B cell (primary cell): ENCODE measurements at regions not wholly inside any gene's neighbourhood (a gene's known extent, or its start where the extent isn't known, plus 50 kb on each side); places are given as distances from the start of the nearest gene placed in this dataset.

Source experiments
- ATAC-seq: fragments of 200-7000 bp; cut with Tn5 transposase; one replicate; pipeline ENCODE4 v1.10.0; 2021; ENCODE audit warnings: low read depth, mild to moderate bottlenecking, moderate number of reproducible peaks, moderate library complexity
- CTCF ChIA-PET: fragments of 350-600 bp; sonication (Branson Sonifier 250); formaldehyde crosslinking; loops from one replicate; lab custom pipeline; 2021; ENCODE audit warnings: antibody characterized with exemption, inconsistent platforms; lab: Charles Lee
- POLR2A ChIA-PET: fragments of 350-600 bp; sonication (Branson Sonifier 250); formaldehyde crosslinking; loops from one replicate; lab custom pipeline; 2021; ENCODE audit warnings: antibody characterized with exemption; lab: Charles Lee
- DNase-seq: peaks from one replicate; pipeline ENCODE4 v3.0.0; 2013
- H2AFZ ChIP-seq: 2 replicates; pipeline ENCODE4 v1.6.1; 2012; ENCODE audit warnings: mild to moderate bottlenecking, low read depth, low read length; ENCODE audit not compliant: insufficient read depth, poor library complexity, severe bottlenecking
- H3K27ac ChIP-seq, 2 donors: 1 replicate in 1 of 2; 2 replicates in 1 of 2; pipeline ENCODE4 v1.5.1; 2012 to 2013; ENCODE audit warnings: low read length in 2 of 2, mild to moderate bottlenecking in 2 of 2, moderate library complexity in 1 of 2
- H3K27me3 ChIP-seq, 4 experiments: fragments of 200-600 bp in 1 of 4; sonication (generic) in 1 of 4; replicated peaks in 1 of 4; 1 replicate in 2 of 4; 2 replicates in 2 of 4; pipeline versions ENCODE4 v1.6.1 to v1.7.0; 2013 to 2016; ENCODE audit warnings: low read length in 3 of 4, mild to moderate bottlenecking in 2 of 4, mixed read lengths in 1 of 4, moderate library complexity in 1 of 4; ENCODE audit not compliant: insufficient read depth in 4 of 4, control insufficient read depth in 3 of 4; ENCODE audit errors: control extremely low read depth in 1 of 4
- H3K36me3 ChIP-seq, 2 experiments: replicated peaks in 1 of 2; 1 replicate in 1 of 2; 2 replicates in 1 of 2; pipeline versions ENCODE4 v1.6.1 to v1.7.1; 2013; ENCODE audit warnings: low read length in 1 of 2; ENCODE audit not compliant: insufficient read depth in 2 of 2, control insufficient read depth in 1 of 2; ENCODE audit errors: control extremely low read depth in 1 of 2, extremely low read depth in 1 of 2
- H3K4me1 ChIP-seq, 2 donors: fragments of 200-600 bp in 1 of 2; sonication (generic) in 1 of 2; 1 replicate in 1 of 2; 2 replicates in 1 of 2; pipeline versions ENCODE4 v1.5.1 to v1.6.1; 2013 to 2017; ENCODE audit warnings: low read length in 2 of 2; ENCODE audit not compliant: control insufficient read depth in 2 of 2, insufficient read depth in 2 of 2
- H3K4me2 ChIP-seq: replicated peaks from 2 replicates; pipeline ENCODE3; 2012; ENCODE audit warnings: mild to moderate bottlenecking, low read depth, low read length; ENCODE audit not compliant: poor library complexity, severe bottlenecking
- H3K4me3 ChIP-seq, 5 experiments: fragments of 200-600 bp in 1 of 5; sonication (generic) in 1 of 5; 1 replicate in 3 of 5; 2 replicates in 2 of 5; pipeline versions ENCODE4 v1.5.1 to v1.7.0; 2011 to 2016; ENCODE audit warnings: low read length in 4 of 5, mild to moderate bottlenecking in 4 of 5, low read depth in 2 of 5, control low read depth in 1 of 5, moderate library complexity in 1 of 5; ENCODE audit not compliant: insufficient read depth in 1 of 5; ENCODE audit errors: control extremely low read depth in 1 of 5, extremely low read depth in 1 of 5
- H3K79me2 ChIP-seq: fragments of 200-600 bp; sonication (generic); one replicate; pipeline ENCODE4 v1.6.0; 2016; ENCODE audit warnings: low read length; ENCODE audit not compliant: control insufficient read depth, insufficient read depth
- H3K9ac ChIP-seq: fragments of 200-600 bp; sonication (generic); 2 replicates; pipeline ENCODE4 v1.6.1; 2017; ENCODE audit warnings: mild to moderate bottlenecking, low read length, moderate library complexity
- H3K9me3 ChIP-seq, 3 donors: one replicate each; pipeline versions ENCODE4 v1.6.1 to v1.7.1; 2013; ENCODE audit warnings: low read length in 2 of 3; ENCODE audit not compliant: control insufficient read depth in 2 of 3, insufficient read depth in 1 of 3; ENCODE audit errors: control extremely low read depth in 1 of 3
- H4K20me1 ChIP-seq: 2 replicates; pipeline ENCODE4 v1.6.0; 2012; ENCODE audit warnings: mild to moderate bottlenecking, low read length; ENCODE audit not compliant: insufficient read depth, control insufficient read depth, poor library complexity, severe bottlenecking
- H3K27ac Mint-ChIP-seq: one replicate; pipeline ENCODE4 v1.8.0; 2021; ENCODE audit warnings: mixed read lengths
- H3K27me3 Mint-ChIP-seq: one replicate; pipeline ENCODE4 v1.8.0; 2021; ENCODE audit warnings: mixed read lengths
- H3K4me1 Mint-ChIP-seq: one replicate; pipeline ENCODE4 v1.8.0; 2021; ENCODE audit warnings: mixed read lengths
- H3K4me3 Mint-ChIP-seq: one replicate; pipeline ENCODE4 v1.8.0; 2021; ENCODE audit warnings: mixed read lengths
- H3K9me3 Mint-ChIP-seq: one replicate; pipeline ENCODE4 v1.8.0; 2022; ENCODE audit warnings: mixed read lengths; ENCODE audit not compliant: insufficient read depth
- EZH2 ChIP-seq: IDR thresholded peaks from 2 replicates; pipeline ENCODE4 v1.6.1; 2012; ENCODE audit warnings: borderline replicate concordance, low read depth, mild to moderate bottlenecking, moderate library complexity, low read length; ENCODE audit not compliant: insufficient read depth, poor library complexity, severe bottlenecking
- WGBS: methylation state at CpG from one replicate; pipeline ENCODE4 v1.1.5; 2013; ENCODE audit warnings: missing lambda C conversion rate; ENCODE audit not compliant: insufficient coverage; 5-methylcytosine and 5-hydroxymethylcytosine counted together
- intact Hi-C: fragments of 100-400 bp; cut with micrococcal nuclease; formaldehyde crosslinking; loops from one replicate; pipeline ENCODE4 v1.10.0; 2022
- TF ChIP-seq, protein P1 (sequence below): fragments of 200-600 bp; IDR thresholded peaks from one replicate; pipeline ENCODE4 v1.8.0; 2022; ENCODE audit warnings: antibody characterized with exemption, mild to moderate bottlenecking

DNA sequence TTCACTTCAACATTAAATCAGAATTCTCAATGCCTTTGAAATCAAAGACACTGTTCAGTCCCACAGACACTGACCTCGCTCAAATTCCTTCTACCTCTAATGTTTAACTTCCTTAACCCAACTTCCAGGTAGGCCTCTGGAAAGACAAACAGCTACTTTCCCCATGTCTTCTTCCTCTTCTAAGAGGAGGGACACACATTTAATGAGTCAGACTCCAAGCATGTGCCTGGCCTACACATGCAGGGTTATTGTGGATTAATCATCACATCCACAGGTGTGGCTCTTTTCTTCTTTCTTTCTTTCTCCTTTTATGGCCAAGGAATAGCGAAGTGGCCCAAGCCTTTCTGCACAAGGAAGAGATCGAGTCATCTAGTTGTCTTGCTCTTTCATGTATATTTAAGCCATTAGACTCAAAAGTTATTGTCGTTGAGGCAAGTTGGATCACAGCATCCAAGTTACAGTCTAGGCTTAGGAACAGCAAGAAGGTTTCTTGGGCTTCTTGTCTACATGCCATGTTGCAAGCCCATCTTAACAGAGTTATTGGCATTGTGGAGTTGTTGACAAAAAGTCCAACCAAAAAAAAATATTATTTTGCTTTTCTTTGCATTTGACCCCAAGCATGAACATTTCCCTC, 387.8 kb downstream of the IRS1 start:
- no peak overlapping the region for H2AFZ ChIP-seq
- ChIA-PET CTCF (no interaction called here), POLR2A (no interaction called here)
- H3K36me3 ChIP-seq, result no peaks in the 10 kb centered on the region
- TF ChIP-seq, protein P1, sequence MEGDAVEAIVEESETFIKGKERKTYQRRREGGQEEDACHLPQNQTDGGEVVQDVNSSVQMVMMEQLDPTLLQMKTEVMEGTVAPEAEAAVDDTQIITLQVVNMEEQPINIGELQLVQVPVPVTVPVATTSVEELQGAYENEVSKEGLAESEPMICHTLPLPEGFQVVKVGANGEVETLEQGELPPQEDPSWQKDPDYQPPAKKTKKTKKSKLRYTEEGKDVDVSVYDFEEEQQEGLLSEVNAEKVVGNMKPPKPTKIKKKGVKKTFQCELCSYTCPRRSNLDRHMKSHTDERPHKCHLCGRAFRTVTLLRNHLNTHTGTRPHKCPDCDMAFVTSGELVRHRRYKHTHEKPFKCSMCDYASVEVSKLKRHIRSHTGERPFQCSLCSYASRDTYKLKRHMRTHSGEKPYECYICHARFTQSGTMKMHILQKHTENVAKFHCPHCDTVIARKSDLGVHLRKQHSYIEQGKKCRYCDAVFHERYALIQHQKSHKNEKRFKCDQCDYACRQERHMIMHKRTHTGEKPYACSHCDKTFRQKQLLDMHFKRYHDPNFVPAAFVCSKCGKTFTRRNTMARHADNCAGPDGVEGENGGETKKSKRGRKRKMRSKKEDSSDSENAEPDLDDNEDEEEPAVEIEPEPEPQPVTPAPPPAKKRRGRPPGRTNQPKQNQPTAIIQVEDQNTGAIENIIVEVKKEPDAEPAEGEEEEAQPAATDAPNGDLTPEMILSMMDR, result no peak
- no peak for TF ChIP-seq EZH2
- Mint-ChIP-seq H3K27ac (no peak overlapping the region), H3K4me1 (no peaks in the 10 kb centered on the region), H3K27me3 (peaks cover 24% of the 10 kb centered on the region), H3K4me3 (no peak overlapping the region), H3K9me3 (no peaks in the 10 kb centered on the region)
- H3K27ac ChIP-seq, result no peak overlapping the region
- H3K9ac ChIP-seq, result no peak overlapping the region
- H3K79me2 ChIP-seq, result no peaks in the 10 kb centered on the region
- H3K9me3 ChIP-seq, result no peaks in the 10 kb centered on the region
- no peaks in the 10 kb centered on the region for H3K4me1 ChIP-seq
- no peaks in the 10 kb centered on the region for H3K27me3 ChIP-seq
- H3K4me2 ChIP-seq, result no peak overlapping the region
- ATAC-seq, result no peak
- intact Hi-C loops, result no loop called here
- no peak overlapping the region for H3K4me3 ChIP-seq
- DNase-seq, result no peak
- no peaks in the 10 kb centered on the region for H4K20me1 ChIP-seq
- 93% methylated on average over 2 of the region's 4 CpGs for WGBS

GRCh38 chr2:226411205-226411604, 388.4 kb downstream of the IRS1 start:
- ATAC-seq (no peak), DNase-seq (no peak)
- no peaks in the 10 kb centered on the region for H3K79me2 ChIP-seq
- H3K9me3 ChIP-seq, result no peaks in the 10 kb centered on the region
- H2AFZ ChIP-seq, result no peak overlapping the region
- TF ChIP-seq, protein P1, result no peak
- no peak for TF ChIP-seq EZH2
- ChIA-PET POLR2A (no interaction called here), CTCF (interaction anchor here (0.6 kb wide), 1 partner anchor 41 kb away, joined by 3 read pairs; no protein-coding TSS in a partner anchor)
- Mint-ChIP-seq H3K9me3 (no peaks in the 10 kb centered on the region), H3K4me1 (peaks cover 3% of the 10 kb centered on the region), H3K4me3 (no peak overlapping the region), H3K27ac (no peak overlapping the region), H3K27me3 (peaks cover 21% of the 10 kb centered on the region)
- H3K4me2 ChIP-seq, result no peak overlapping the region
- H3K4me1 ChIP-seq, result no peaks in the 10 kb centered on the region
- WGBS, result 100% methylated on average over 1 of the region's 3 CpGs
- intact Hi-C loops, result no loop called here
- H3K4me3 ChIP-seq, result no peak overlapping the region
- H4K20me1 ChIP-seq, result no peaks in the 10 kb centered on the region
- H3K27ac ChIP-seq, result no peak overlapping the region
- H3K9ac ChIP-seq, result no peak overlapping the region
- no peaks in the 10 kb centered on the region for H3K27me3 ChIP-seq
- no peaks in the 10 kb centered on the region for H3K36me3 ChIP-seq
